ENCODE measurements at regions not wholly inside any gene's neighbourhood (a gene's known extent, or its start where the extent isn't known, plus 50 kb on each side); places are given as distances from the start of the nearest gene placed in this dataset.

GRCh38 chr9:7984203-7984602 lies 184.6 kb upstream of the DMAC1 start:
- H3K27ac Mint-ChIP-seq = no peak overlapping the region
- H2AFZ ChIP-seq (replicated peaks) = peak overlapping the region; percentile 27

GRCh38 chr9:7983490-7983889 lies 183.9 kb upstream of the DMAC1 start:
- peaks cover 23% of the 10 kb centered on the region for H3K4me1 Mint-ChIP-seq

More at GRCh38 chr9:7984203-7984602, 184.6 kb upstream of the DMAC1 start:
- no peaks in the 10 kb centered on the region for H3K9me3 ChIP-seq (ENCODE audit: low read depth)
- H3K4me3 Mint-ChIP-seq = no peak overlapping the region
- H3K9ac ChIP-seq = no peak overlapping the region
- peaks cover 2% of the 10 kb centered on the region for H3K27me3 Mint-ChIP-seq (ENCODE audit: insufficient read depth, low read depth)
- H3K4me2 ChIP-seq = no peak overlapping the region
- no peak overlapping the region for H3K4me3 ChIP-seq
- H3K79me2 ChIP-seq (ENCODE audit: low read depth) = no peaks in the 10 kb centered on the region
- no peak for DNase-seq (ENCODE audit: low spot score)
- H3K9me3 Mint-ChIP-seq = peaks cover 2% of the 10 kb centered on the region
- H3K27me3 ChIP-seq = no peaks in the 10 kb centered on the region
- TF ChIP-seq CTCF (IDR thresholded peaks at IDR 0.05) (no peak), EZH2phosphoT487 (IDR thresholded peaks at IDR 0.05) (no peak), EZH2 (IDR thresholded peaks at IDR 0.05) (no peak)
- H3K36me3 ChIP-seq = no peaks in the 10 kb centered on the region
- no peaks in the 10 kb centered on the region for H3K36me3 Mint-ChIP-seq
- no peaks in the 10 kb centered on the region for H4K20me1 ChIP-seq (ENCODE audit: low read depth)
- peaks cover 36% of the 10 kb centered on the region for H3K4me1 ChIP-seq
- H3F3A ChIP-seq (ENCODE audit: low read depth) = no peaks in the 10 kb centered on the region
- no peak overlapping the region for H3K27ac ChIP-seq
- H3K4me1 Mint-ChIP-seq = peaks cover 23% of the 10 kb centered on the region

GRCh38 chr9:7982907-7983306 lies 183.3 kb upstream of the DMAC1 start:
- TF ChIP-seq CTCF (IDR thresholded peaks at IDR 0.05) (no peak), EZH2phosphoT487 (IDR thresholded peaks at IDR 0.05) (no peak), EZH2 (IDR thresholded peaks at IDR 0.05) (no peak)
- H3F3A ChIP-seq (ENCODE audit: low read depth) = no peaks in the 10 kb centered on the region
- no peaks in the 10 kb centered on the region for H3K9me3 ChIP-seq (ENCODE audit: low read depth)
- H3K36me3 ChIP-seq = no peaks in the 10 kb centered on the region
- H3K9me3 Mint-ChIP-seq = peaks cover 2% of the 10 kb centered on the region
- H3K4me3 Mint-ChIP-seq = no peak overlapping the region
- no peaks in the 10 kb centered on the region for H3K79me2 ChIP-seq (ENCODE audit: low read depth)
- H4K20me1 ChIP-seq (ENCODE audit: low read depth) = no peaks in the 10 kb centered on the region
- H3K4me1 Mint-ChIP-seq = peaks cover 23% of the 10 kb centered on the region
- H3K4me3 ChIP-seq = no peak overlapping the region
- H3K36me3 Mint-ChIP-seq = no peaks in the 10 kb centered on the region
- no peaks in the 10 kb centered on the region for H3K27me3 Mint-ChIP-seq (ENCODE audit: insufficient read depth, low read depth)
- no peaks in the 10 kb centered on the region for H3K27me3 ChIP-seq
- H3K27ac Mint-ChIP-seq = no peak overlapping the region
- H3K9ac ChIP-seq = no peak overlapping the region
- no peak overlapping the region for H3K4me2 ChIP-seq
- no peak overlapping the region for H2AFZ ChIP-seq (replicated peaks)
- no peak for DNase-seq (ENCODE audit: low spot score)
- no peak overlapping the region for H3K27ac ChIP-seq
- peaks cover 36% of the 10 kb centered on the region for H3K4me1 ChIP-seq

More at GRCh38 chr9:7983490-7983889, 183.9 kb upstream of the DMAC1 start:
- Histone ChIP-seq H3K27me3 (no peaks in the 10 kb centered on the region), H3K9me3 (ENCODE audit: low read depth) (no peaks in the 10 kb centered on the region), H4K20me1 (ENCODE audit: low read depth) (no peaks in the 10 kb centered on the region), H3K79me2 (ENCODE audit: low read depth) (no peaks in the 10 kb centered on the region), H2AFZ (replicated peaks) (peak overlapping the region; percentile 27), H3K27ac (no peak overlapping the region), H3K4me2 (peak overlapping the region; percentile 13), H3K36me3 (no peaks in the 10 kb centered on the region), H3K4me1 (peaks cover 36% of the 10 kb centered on the region), H3K9ac (no peak overlapping the region), H3K4me3 (no peak overlapping the region), H3F3A (ENCODE audit: low read depth) (no peaks in the 10 kb centered on the region)
- TF ChIP-seq EZH2phosphoT487 (IDR thresholded peaks at IDR 0.05) (no peak), CTCF (IDR thresholded peaks at IDR 0.05) (no peak), EZH2 (IDR thresholded peaks at IDR 0.05) (no peak)
- Mint-ChIP-seq H3K4me3 (no peak overlapping the region), H3K9me3 (peaks cover 2% of the 10 kb centered on the region), H3K27me3 (ENCODE audit: insufficient read depth, low read depth) (no peaks in the 10 kb centered on the region), H3K27ac (no peak overlapping the region), H3K36me3 (no peaks in the 10 kb centered on the region)
- peak; percentile 18 for DNase-seq (ENCODE audit: low spot score)
